ENCODE measurements at regions not wholly inside any gene's neighbourhood (a gene's known extent, or its start where the extent isn't known, plus 50 kb on each side); places are given as distances from the start of the nearest gene placed in this dataset.

- no peak for TF ChIP-seq CTCF (IDR thresholded peaks at IDR 0.05)
Measured at GRCh38 chr3:71905426-71905825, 120.5 kb upstream of the PROK2 start.

GRCh38 chr3:71903936-71904335 lies 119.0 kb upstream of the PROK2 start:
- no peak for TF ChIP-seq CTCF (IDR thresholded peaks at IDR 0.05)

- no peak for TF ChIP-seq CTCF (IDR thresholded peaks at IDR 0.05)
Measured at GRCh38 chr3:71903112-71903495, 118.2 kb upstream of the PROK2 start.

- TF ChIP-seq CTCF (IDR thresholded peaks at IDR 0.05) = no peak
Measured at GRCh38 chr3:71902258-71903111, 117.5 kb upstream of the PROK2 start.

GRCh38 chr3:71901645-71902044 lies 116.7 kb upstream of the PROK2 start:
- TF ChIP-seq CTCF (IDR thresholded peaks at IDR 0.05) = no peak

GRCh38 chr3:71900057-71900456 lies 115.1 kb upstream of the PROK2 start:
- no peak for TF ChIP-seq CTCF (IDR thresholded peaks at IDR 0.05)

GRCh38 chr3:71896751-71897150 lies 111.8 kb upstream of the PROK2 start:
- no peak for TF ChIP-seq CTCF (IDR thresholded peaks at IDR 0.05)
